ENCODE measurements at regions not wholly inside any gene's neighbourhood (a gene's known extent, or its start where the extent isn't known, plus 50 kb on each side); places are given as distances from the start of the nearest gene placed in this dataset.

DNA sequence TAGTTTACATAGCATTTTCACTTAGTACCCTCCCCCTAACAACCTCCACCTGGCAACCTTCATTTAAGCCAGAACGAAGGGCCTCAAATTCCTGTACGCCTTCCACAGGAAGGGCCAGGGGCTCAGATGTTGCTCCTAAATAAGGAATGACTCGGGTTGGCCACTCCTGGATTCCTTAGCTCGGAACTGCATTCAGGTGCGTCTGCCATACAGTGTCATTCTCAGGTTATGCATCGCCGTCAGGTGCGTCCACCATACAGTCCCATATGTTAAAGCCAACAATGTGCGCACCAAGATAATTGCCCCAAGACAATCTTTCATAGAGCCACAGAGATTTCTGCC is 53.5 kb upstream of the USP3 start:
- Mint-ChIP-seq H3K27me3 (no peaks in the 10 kb centered on the region), H3K4me1 (ENCODE audit: low read depth) (peaks cover 7% of the 10 kb centered on the region), H3K9me3 (no peaks in the 10 kb centered on the region), H3K36me3 (ENCODE audit: low read depth) (no peaks in the 10 kb centered on the region), H3K27ac (no peak overlapping the region), H3K4me3 (no peak overlapping the region)

DNA sequence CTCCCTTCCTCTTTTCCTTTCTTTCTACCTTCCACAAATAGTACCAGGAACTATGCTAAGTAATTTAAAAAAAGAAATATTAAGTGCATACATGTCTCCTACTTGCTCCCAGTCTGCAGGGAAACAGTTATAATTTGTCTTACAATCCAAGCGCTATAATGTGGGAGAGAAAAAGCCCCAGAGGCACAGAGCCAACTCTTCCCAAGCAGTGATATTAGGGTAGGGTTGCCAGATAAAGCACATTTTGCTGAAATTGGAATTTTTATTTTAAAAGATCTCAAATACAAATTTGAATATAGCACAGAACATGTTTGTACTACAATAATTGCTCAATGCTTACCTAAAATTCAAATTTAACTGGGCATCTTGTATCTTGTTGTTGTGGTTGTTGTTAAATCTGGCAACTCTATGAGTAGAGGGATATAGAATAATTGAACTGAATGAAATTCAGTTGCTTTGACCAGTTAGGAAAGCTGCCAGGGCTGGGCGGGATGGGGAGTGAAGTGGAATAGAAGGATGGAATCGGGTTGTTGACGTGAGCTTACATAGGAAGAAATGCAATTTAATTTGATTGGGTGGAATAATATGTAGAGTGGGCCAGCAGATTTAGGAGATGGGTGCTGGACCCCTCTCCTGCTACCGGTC is 52.6 kb upstream of the USP3 start:
- Mint-ChIP-seq H3K9me3 (no peaks in the 10 kb centered on the region), H3K4me1 (ENCODE audit: low read depth) (no peaks in the 10 kb centered on the region), H3K27me3 (no peaks in the 10 kb centered on the region), H3K27ac (no peak overlapping the region), H3K36me3 (ENCODE audit: low read depth) (no peaks in the 10 kb centered on the region), H3K4me3 (no peak overlapping the region)

- H3K4me1 Mint-ChIP-seq (ENCODE audit: low read depth) = no peaks in the 10 kb centered on the region
- H3K9me3 Mint-ChIP-seq = no peaks in the 10 kb centered on the region
- no peak overlapping the region for H3K4me3 Mint-ChIP-seq
- H3K36me3 Mint-ChIP-seq (ENCODE audit: low read depth) = no peaks in the 10 kb centered on the region
- H3K27me3 Mint-ChIP-seq = no peaks in the 10 kb centered on the region
- H3K27ac Mint-ChIP-seq = no peak overlapping the region
These were observed 51.7 kb upstream of the USP3 start for GRCh38 chr15:63452552-63453136.

DNA sequence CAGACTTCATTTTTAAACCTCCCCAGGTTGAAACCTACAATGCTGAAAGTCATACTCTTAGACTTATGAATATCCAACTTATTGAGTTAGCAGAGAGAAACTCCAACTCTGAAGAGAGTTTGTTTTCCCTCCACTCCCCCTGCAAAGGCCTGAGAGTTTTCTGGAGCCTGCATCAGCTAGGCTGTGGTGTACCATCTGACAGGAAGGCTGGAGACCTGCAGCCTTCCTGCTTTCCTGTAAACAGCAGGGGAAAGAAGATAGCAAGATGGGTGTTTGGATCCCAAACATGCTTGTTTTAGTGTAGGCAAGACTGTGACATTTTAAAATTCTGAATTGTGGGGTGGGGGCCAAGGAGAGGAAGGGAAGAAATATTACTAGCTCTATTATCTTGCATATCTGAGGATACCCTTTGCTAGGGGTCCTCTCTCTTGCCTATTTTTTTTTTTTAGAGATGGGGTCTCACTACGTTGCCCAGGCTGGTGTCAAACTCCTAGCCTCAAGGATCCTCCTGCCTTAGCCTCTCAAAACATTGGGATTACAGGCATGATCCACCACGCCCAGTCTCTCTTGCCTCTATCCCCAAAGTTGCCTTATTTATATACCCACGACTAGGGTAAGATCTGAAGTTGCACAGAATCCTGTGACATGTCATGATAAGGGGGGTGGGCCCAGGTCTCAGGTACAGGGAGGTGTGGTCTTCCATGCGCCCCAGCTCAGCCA is 51.0 kb upstream of the USP3 start:
- H3K4me3 Mint-ChIP-seq = no peak overlapping the region
- no peaks in the 10 kb centered on the region for H3K9me3 Mint-ChIP-seq
- no peaks in the 10 kb centered on the region for H3K4me1 Mint-ChIP-seq (ENCODE audit: low read depth)
- no peak overlapping the region for H3K27ac Mint-ChIP-seq
- H3K36me3 Mint-ChIP-seq (ENCODE audit: low read depth) = no peaks in the 10 kb centered on the region
- no peaks in the 10 kb centered on the region for H3K27me3 Mint-ChIP-seq

DNA sequence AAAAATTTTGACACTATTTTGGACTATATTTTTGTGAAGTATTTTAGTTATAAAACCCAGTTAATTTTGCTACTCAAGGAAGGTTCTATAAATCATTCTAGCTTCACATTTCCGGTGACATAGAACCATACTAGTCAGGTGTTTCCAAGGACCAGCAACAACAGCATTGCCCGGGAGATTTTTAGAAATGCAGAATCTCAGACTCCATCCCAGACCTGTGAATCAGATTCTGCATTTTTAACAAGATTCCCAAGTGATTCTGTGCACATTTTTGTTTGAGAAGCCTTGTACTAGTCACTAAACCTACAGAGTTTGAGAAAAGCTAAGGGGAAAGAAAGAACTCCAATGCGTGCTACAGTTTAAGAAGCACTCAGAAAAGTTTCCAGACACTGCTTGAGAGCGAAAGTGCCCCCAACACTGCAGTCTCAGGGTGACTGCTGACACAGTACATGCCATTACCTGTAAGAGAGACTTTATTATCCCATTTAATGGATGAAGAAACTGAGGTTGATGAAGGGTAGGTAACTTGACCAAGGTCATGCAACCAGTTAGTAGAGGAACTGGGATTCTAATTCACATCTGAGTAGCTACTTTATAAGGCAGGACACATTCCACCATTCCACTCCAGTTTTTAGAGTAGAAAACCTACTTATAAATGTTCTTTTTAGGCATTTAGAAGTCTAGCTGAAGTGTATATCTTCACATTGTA is 49.7 kb upstream of the USP3 start:
- Mint-ChIP-seq H3K36me3 (ENCODE audit: low read depth) (no peaks in the 10 kb centered on the region), H3K9me3 (no peaks in the 10 kb centered on the region), H3K4me1 (ENCODE audit: low read depth) (no peaks in the 10 kb centered on the region), H3K4me3 (no peak overlapping the region), H3K27ac (no peak overlapping the region), H3K27me3 (no peaks in the 10 kb centered on the region)

Measured in stimulated activated naive CD8-positive, alpha-beta T cell treated with anti-CD3 and anti-CD28 coated beads, Interleukin-15, Interleukin-2, amounts not matched to agents 100 ng/mL and 50 ng/mL, for 24 hours (primary cell).